ENCODE measurements at regions not wholly inside any gene's neighbourhood (a gene's known extent, or its start where the extent isn't known, plus 50 kb on each side); places are given as distances from the start of the nearest gene placed in this dataset.

DNA sequence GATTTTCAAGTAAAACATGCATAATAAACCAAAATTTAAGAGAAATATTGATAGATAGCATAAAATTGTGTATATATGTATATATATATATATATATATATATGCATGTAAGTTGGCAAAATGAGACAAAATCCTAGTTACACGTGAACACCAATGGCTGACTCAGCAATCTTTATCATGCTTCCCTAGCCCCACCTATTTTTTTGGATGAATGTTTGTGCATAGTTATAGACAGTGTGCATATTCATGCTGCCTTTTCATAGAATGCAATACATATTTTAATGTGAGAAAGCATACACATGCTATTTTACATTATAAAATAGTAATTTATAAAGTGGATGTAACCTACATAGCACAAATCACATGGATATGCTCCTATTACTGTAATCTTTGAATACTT, 230.3 kb downstream of the SH2D4B start:
- no peak for ATAC-seq
- intact Hi-C loops (cut with DNase I), result no loop called here
- no peak overlapping the region for H3K4me3 ChIP-seq

DNA sequence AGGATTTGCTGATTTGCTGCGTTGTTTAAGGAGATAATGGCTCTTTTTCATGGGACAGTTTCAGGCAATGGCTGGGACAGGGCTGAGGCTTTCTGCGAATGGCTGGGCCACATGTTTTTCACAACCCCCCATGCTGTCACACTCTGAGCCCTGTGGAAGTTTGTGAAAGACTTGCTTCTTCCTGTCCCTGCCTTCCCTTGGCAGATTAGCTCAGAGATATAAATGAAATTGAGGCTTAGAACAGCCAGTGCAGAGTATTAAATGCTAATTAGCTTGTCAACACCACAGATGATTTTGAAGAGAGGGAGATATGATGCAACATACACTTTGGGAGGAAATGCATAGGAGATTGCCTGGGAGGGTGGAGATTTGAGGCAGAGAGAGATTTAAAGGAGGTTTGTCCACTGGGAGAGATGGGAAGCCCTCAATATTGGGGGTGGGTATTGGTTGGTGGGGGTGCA, 232.0 kb downstream of the SH2D4B start:
- 31 to 50% (median 42%) methylated on average over 2 of the region's 2 CpGs for WGBS, 4 donors
- Histone ChIP-seq H3K27ac (no peak overlapping the region), H3K4me1 (no peaks in the 10 kb centered on the region), H3K36me3 (no peaks in the 10 kb centered on the region), H3K27me3 (peaks cover 0 to 10% (median 0%) of the 10 kb centered on the region in 9 donors), H3K4me3 (no peak overlapping the region), H3K9me3 (no peaks in the 10 kb centered on the region)
- no peak for ATAC-seq
- DNase-seq, result no peak
- TF ChIP-seq, protein P1, sequence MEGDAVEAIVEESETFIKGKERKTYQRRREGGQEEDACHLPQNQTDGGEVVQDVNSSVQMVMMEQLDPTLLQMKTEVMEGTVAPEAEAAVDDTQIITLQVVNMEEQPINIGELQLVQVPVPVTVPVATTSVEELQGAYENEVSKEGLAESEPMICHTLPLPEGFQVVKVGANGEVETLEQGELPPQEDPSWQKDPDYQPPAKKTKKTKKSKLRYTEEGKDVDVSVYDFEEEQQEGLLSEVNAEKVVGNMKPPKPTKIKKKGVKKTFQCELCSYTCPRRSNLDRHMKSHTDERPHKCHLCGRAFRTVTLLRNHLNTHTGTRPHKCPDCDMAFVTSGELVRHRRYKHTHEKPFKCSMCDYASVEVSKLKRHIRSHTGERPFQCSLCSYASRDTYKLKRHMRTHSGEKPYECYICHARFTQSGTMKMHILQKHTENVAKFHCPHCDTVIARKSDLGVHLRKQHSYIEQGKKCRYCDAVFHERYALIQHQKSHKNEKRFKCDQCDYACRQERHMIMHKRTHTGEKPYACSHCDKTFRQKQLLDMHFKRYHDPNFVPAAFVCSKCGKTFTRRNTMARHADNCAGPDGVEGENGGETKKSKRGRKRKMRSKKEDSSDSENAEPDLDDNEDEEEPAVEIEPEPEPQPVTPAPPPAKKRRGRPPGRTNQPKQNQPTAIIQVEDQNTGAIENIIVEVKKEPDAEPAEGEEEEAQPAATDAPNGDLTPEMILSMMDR (IDR thresholded peaks at IDR 0.05), result no peak
- TF ChIP-seq POLR2A (IDR thresholded peaks at IDR 0.05), result no peak
- intact Hi-C loops (cut with DNase I), result no loop called here

More for the DNA sequence above, 230.3 kb downstream of the SH2D4B start:
- 32 to 55% (median 50%) methylated on average over 1 of the region's 1 CpG for WGBS, 4 donors
- Histone ChIP-seq H3K9me3 (no peaks in the 10 kb centered on the region), H3K36me3 (no peaks in the 10 kb centered on the region), H3K27ac (no peak overlapping the region), H3K4me1 (no peaks in the 10 kb centered on the region), H3K27me3 (peaks cover 0 to 5% (median 0%) of the 10 kb centered on the region in 9 donors)
- DNase-seq, result no peak
- TF ChIP-seq, protein P1 (IDR thresholded peaks at IDR 0.05), result no peak
- TF ChIP-seq POLR2A (IDR thresholded peaks at IDR 0.05), result no peak

DNA sequence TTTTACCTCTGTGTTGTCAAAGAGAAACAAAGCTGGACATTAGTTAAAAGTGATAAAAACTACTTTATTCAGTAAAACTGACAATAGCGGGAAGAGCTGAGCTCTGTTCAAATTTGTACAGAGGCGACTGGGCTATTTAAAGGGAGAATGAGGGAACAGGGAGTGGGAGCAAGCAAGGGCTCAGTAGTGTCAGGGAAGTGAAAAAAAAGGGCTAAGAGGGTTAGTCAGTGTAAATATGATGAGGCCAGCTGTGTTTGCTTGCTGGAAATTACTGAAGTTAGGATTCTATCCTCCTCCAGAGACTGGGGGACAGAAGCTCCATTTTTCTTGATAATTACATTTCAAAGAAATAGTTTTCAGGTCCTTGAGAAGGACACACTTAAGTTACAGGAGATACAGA, 232.5 kb downstream of the SH2D4B start:
- Histone ChIP-seq H3K9me3 (no peaks in the 10 kb centered on the region), H3K27me3 (peaks cover 0 to 10% (median 0%) of the 10 kb centered on the region in 9 donors), H3K4me1 (no peaks in the 10 kb centered on the region), H3K27ac (no peak overlapping the region), H3K36me3 (no peaks in the 10 kb centered on the region), H3K4me3 (no peak overlapping the region)
- 68 to 87% (median 78%) methylated on average over 2 of the region's 2 CpGs for WGBS, 4 donors
- ATAC-seq (no peak), DNase-seq (no peak)
- intact Hi-C loops (cut with DNase I), result no loop called here
- TF ChIP-seq, protein P1 (IDR thresholded peaks at IDR 0.05), result no peak
- TF ChIP-seq POLR2A (IDR thresholded peaks at IDR 0.05), result no peak

DNA sequence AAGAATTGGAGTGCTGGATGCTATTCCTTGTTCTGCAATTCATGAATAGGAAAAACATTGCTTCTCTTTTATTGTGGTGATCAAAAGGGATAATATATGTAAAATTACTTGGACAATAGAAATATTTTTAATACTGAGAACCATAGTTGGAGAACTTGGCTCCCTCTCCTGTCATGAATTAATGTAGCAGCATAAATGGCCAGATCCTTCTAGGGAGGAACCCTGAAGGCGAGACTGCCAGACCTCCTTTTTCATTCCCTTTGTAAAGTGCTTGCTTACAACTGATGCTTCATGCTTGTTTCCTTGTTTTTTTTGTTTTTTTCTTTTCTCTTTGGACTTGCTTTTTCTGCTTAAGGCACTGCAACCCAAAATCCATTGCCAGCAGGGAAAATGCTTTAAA, 233.6 kb downstream of the SH2D4B start:
- ATAC-seq, result no peak
- Histone ChIP-seq H3K4me3 (no peak overlapping the region), H3K27ac (no peak overlapping the region), H3K36me3 (no peaks in the 10 kb centered on the region), H3K27me3 (peaks cover 0 to 10% (median 0%) of the 10 kb centered on the region in 9 donors), H3K9me3 (no peaks in the 10 kb centered on the region), H3K4me1 (no peaks in the 10 kb centered on the region)
- 63 to 80% (median 66%) methylated on average over 1 of the region's 1 CpG for WGBS, 4 donors
- TF ChIP-seq POLR2A (IDR thresholded peaks at IDR 0.05), result no peak
- TF ChIP-seq, protein P1 (IDR thresholded peaks at IDR 0.05), result no peak
- intact Hi-C loops (cut with DNase I), result no loop called here
- no peak for DNase-seq
